A673 (cell line): ENCODE measurements at regions not wholly inside any gene's neighbourhood (a gene's known extent, or its start where the extent isn't known, plus 50 kb on each side); places are given as distances from the start of the nearest gene placed in this dataset.
"Not testable (repeated sequence)": the region's sequence is repeated elsewhere in the genome, so short reads cannot be mapped to it uniquely, and the experiment has no call there.

Experiments
- BruUV-seq: library from RNA; stranded (reverse); fragments of 400-500 nt; replicated peaks from 2 replicates; lab custom pipeline; 2021; lab: Mats Ljungman, UMichigan
- CTCF ChIA-PET: fragments of 300-600 bp; sonication (Branson Sonifier 250); formaldehyde crosslinking; loops from one replicate; lab custom pipeline; 2022; ENCODE audit warnings: antibody characterized with exemption; lab: Charles Lee
- POLR2A ChIA-PET: fragments of 300-600 bp; sonication (Branson Sonifier 250); formaldehyde crosslinking; loops from one replicate; lab custom pipeline; 2022; ENCODE audit warnings: antibody characterized with exemption; ENCODE audit not compliant: low non-redundant PET; lab: Charles Lee
- DNase-seq: peaks from one replicate; pipeline ENCODE4 v3.0.0-alpha.2; 2015; ENCODE audit warnings: low spot score
- H3K27ac ChIP-seq: fragments of 200-600 bp; sonication (generic); 2 replicates; pipeline ENCODE4 v1.5.1; 2016; ENCODE audit warnings: mixed run types, low read depth, mild to moderate bottlenecking, mixed read lengths, antibody characterized with exemption, low read length; ENCODE audit not compliant: poor library complexity, severe bottlenecking
- H3K27me3 ChIP-seq: fragments of 200-600 bp; sonication (generic); replicated peaks from 2 replicates; pipeline ENCODE4 v1.6.1; 2017; ENCODE audit warnings: mixed run types, low read depth, mild to moderate bottlenecking, mixed read lengths, antibody characterized with exemption, low read length; ENCODE audit not compliant: insufficient read depth, poor library complexity
- H3K36me3 ChIP-seq: fragments of 200-600 bp; sonication (generic); 2 replicates; pipeline ENCODE4 v1.6.1; 2016; ENCODE audit warnings: mixed run types, mild to moderate bottlenecking, mixed read lengths, antibody characterized with exemption, low read length; ENCODE audit not compliant: insufficient read depth, poor library complexity, severe bottlenecking
- H3K4me1 ChIP-seq: fragments of 200-600 bp; sonication (generic); 2 replicates; pipeline ENCODE4 v1.6.1; 2017; ENCODE audit warnings: mixed run types, mild to moderate bottlenecking, mixed read lengths, antibody characterized with exemption, low read length; ENCODE audit not compliant: insufficient read depth, poor library complexity, severe bottlenecking
- H3K4me3 ChIP-seq: fragments of 200-600 bp; sonication (generic); 2 replicates; pipeline ENCODE4 v1.5.1; 2016; ENCODE audit warnings: low read depth, mixed run types, mild to moderate bottlenecking, mixed read lengths, low read length; ENCODE audit not compliant: poor library complexity, severe bottlenecking
- H3K9me3 ChIP-seq: fragments of 200-600 bp; sonication (generic); 2 replicates; pipeline ENCODE4 v1.6.1; 2016; ENCODE audit warnings: mixed run types, low read depth, mild to moderate bottlenecking, mixed read lengths, antibody characterized with exemption, low read length; ENCODE audit not compliant: poor library complexity, severe bottlenecking
- EZH2 ChIP-seq: fragments of 200-600 bp; sonication (generic); IDR thresholded peaks from 2 replicates; pipeline ENCODE4 v1.6.1; 2017; ENCODE audit warnings: borderline replicate concordance, low read depth, mild to moderate bottlenecking, mixed read lengths, antibody characterized with exemption, low read length; ENCODE audit not compliant: poor library complexity, severe bottlenecking
- intact Hi-C: fragments of 100-400 bp; cut with micrococcal nuclease; formaldehyde crosslinking; loops from one replicate; pipeline ENCODE4 v1.10.0; 2022; ENCODE audit not compliant: unreplicated experiment
- TF ChIP-seq, protein P1 (sequence below): fragments of 300-800, 200-600 bp; sonication (generic); conservative IDR thresholded peaks from 2 replicates; pipeline ENCODE4 v1.5.1; 2017; ENCODE audit warnings: low read depth, mild to moderate bottlenecking, antibody characterized with exemption, low read length, moderate library complexity, mixed read lengths

DNA sequence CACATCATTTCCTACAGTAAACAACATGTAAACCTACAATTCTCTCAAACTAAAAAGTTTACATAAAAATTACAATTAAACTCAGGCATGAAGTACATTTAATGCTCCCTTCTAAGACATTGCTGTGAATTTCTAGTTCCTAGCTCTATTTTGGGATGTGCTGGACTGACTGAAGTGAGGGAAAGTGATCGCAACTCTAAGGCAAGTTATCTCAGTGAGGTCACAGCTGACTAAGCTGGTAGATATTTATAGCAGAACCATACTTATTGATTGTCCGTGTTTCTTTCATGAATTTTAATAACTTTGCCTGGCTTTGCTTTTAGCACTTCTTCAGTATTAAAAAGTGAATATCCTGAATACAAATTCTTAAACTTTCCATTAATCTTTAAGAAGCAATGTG, 570.4 kb upstream of the GALNTL6 start:
- intact Hi-C loops: no loop called here
- no TSS peak for BruUV-seq
- POLR2A ChIA-PET: no interaction called here
- CTCF ChIA-PET: no interaction called here
- TF ChIP-seq, protein P1, sequence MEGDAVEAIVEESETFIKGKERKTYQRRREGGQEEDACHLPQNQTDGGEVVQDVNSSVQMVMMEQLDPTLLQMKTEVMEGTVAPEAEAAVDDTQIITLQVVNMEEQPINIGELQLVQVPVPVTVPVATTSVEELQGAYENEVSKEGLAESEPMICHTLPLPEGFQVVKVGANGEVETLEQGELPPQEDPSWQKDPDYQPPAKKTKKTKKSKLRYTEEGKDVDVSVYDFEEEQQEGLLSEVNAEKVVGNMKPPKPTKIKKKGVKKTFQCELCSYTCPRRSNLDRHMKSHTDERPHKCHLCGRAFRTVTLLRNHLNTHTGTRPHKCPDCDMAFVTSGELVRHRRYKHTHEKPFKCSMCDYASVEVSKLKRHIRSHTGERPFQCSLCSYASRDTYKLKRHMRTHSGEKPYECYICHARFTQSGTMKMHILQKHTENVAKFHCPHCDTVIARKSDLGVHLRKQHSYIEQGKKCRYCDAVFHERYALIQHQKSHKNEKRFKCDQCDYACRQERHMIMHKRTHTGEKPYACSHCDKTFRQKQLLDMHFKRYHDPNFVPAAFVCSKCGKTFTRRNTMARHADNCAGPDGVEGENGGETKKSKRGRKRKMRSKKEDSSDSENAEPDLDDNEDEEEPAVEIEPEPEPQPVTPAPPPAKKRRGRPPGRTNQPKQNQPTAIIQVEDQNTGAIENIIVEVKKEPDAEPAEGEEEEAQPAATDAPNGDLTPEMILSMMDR: no peak
- no peak for TF ChIP-seq EZH2
- H3K27me3 ChIP-seq: no peaks in the 10 kb centered on the region
- no peak overlapping the region for H3K27ac ChIP-seq
- no peak for DNase-seq
- no peaks in the 10 kb centered on the region for H3K4me1 ChIP-seq
- no peaks in the 10 kb centered on the region for H3K36me3 ChIP-seq
- no peaks in the 10 kb centered on the region for H3K9me3 ChIP-seq
- no peak overlapping the region for H3K4me3 ChIP-seq

DNA sequence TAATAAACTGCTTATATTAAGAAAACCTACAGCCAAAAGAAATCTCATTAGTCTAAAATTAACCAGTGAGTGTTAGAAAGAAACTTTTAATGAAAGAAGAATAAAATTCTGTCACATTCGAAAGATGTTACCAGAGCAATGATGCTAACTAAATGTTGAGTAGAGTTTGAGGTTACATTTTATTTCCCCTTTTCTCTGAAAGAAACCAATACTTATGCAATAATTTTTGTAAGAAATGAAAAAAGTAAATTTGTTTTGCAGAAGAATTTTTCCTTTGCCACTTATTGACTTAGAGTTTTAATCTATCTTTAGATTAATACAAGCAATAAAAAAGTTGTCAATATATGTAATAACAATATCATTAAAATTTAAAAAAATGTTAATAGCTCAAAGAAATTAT, 574.0 kb upstream of the GALNTL6 start:
- intact Hi-C loops: no loop called here
- BruUV-seq: no TSS peak
- no peak overlapping the region for H3K27ac ChIP-seq
- no peaks in the 10 kb centered on the region for H3K9me3 ChIP-seq
- no peaks in the 10 kb centered on the region for H3K4me1 ChIP-seq
- no peak for DNase-seq
- H3K4me3 ChIP-seq: no peak overlapping the region
- no peak for TF ChIP-seq EZH2
- TF ChIP-seq, protein P1: no peak
- ChIA-PET CTCF (no interaction called here), POLR2A (no interaction called here)
- H3K27me3 ChIP-seq: no peaks in the 10 kb centered on the region
- no peaks in the 10 kb centered on the region for H3K36me3 ChIP-seq

DNA sequence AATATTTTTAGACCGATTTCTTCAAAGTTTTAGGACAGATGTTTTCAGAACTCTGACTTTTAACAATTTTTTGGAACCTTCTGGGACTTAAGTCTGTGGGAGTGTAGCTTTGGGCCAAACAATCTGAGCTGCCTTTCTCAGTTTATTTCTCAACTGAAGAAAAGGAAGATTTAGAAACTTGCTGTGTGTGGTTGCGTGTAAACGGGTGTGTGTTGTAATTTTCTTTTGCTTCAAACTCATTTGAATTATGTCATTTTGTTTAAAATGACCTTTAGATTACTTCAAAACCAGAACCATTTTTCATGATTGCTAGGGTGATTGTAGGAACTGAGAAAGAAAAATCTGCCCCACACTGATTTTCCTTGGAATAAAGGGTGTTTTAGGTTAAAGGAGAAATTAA, 577.7 kb upstream of the GALNTL6 start:
- no peak for TF ChIP-seq EZH2
- TF ChIP-seq, protein P1: no peak
- no peak for DNase-seq
- BruUV-seq: no TSS peak
- Histone ChIP-seq H3K9me3 (no peaks in the 10 kb centered on the region), H3K4me1 (no peaks in the 10 kb centered on the region), H3K27ac (no peak overlapping the region), H3K27me3 (no peaks in the 10 kb centered on the region), H3K36me3 (no peaks in the 10 kb centered on the region), H3K4me3 (no peak overlapping the region)
- intact Hi-C loops: no loop called here
- CTCF ChIA-PET: no interaction called here
- POLR2A ChIA-PET: no interaction called here

DNA sequence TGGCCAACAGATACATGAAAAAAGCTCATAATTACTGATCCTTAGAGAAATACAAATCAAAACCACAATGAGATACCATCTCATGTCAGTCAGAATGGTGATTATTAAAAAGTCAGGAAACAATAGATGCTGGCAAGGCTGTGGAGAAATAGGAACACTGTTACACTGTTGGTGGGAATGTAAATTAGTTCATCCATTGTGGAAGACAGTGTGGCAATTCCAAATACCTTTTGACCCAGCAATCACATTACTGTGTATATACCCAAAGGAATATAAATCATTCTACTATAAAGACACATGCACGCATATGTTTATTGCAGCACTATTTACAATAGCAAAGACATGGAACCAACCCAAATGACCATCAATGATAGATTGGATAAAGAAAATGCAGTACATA, 583.9 kb upstream of the GALNTL6 start:
- H3K4me3 ChIP-seq, BruUV-seq, H3K9me3 ChIP-seq, H3K4me1 ChIP-seq, H3K27ac ChIP-seq, POLR2A ChIA-PET, H3K27me3 ChIP-seq, CTCF ChIA-PET, DNase-seq, H3K36me3 ChIP-seq, intact Hi-C loops: not testable (repeated sequence)
